ENCODE measurements at regions not wholly inside any gene's neighbourhood (a gene's known extent, or its start where the extent isn't known, plus 50 kb on each side); places are given as distances from the start of the nearest gene placed in this dataset.
"Not testable (repeated sequence)": the region's sequence is repeated elsewhere in the genome, so short reads cannot be mapped to it uniquely, and the experiment has no call there.

DNA sequence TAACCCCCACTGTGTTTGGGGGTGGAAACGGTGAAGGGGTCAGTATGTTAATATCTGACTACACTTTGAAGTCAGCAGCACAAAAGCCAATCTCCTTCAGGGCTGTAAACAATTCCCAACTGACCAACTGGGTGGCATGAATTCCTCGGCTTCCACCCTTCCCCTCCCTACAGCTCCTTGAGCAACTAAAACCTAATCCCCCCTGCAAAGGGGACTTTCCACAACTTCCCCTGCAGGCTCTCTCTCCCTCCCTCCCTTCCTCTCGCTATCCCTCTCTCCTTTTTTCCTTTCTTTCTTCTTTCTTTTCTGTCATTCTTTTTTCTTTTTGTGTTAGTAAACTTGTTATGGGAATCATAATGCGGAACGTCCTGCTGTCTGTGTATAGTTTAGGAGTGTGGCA is 65.1 kb upstream of the PTCH1 start:
- no peak for DNase-seq (ENCODE audit: low spot score)

DNA sequence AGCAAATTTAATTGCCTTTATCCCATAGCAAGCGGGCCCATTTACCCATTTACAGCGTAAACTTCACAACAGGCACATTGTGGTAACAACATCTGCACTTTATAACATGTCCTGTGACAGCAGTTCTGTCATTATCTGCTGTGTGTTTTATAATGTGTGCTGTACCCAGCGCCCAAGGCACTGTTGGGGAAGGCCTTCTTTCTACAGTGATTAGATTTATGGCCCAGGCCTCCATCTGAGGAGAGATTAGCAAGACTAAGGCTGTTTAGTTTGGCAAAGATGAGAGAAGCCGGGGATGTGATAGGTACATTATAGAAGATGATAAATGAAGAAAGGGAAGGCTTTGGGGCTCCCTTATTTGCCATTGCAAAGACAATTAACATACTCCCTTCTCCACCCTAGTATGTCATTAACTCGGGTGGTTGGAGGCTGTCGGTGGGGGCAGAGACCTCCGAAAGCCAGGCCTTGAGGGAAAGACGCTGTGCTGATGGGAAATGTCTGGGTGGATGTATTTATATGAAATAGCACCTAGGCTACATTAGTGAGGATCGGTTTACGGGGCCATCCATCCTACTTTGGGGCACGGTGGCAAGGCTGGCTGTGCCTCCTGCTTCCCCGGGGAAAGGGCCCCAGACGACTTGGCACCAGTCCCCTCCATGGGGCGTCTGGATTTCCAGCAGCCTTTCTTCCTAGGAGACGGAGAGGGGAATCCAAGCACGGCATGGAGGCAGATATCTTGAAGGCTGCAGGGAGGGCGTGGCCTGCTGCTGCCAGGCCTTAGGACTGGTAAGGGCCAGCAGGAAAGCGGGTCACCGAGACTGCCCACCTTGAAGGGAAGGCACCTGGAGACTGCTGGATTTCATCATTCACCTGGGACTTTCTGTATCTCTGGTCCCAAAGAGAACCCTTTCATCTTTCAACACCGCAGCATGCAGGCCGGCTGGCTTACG is 64.3 kb upstream of the PTCH1 start:
- no peak for DNase-seq (ENCODE audit: low spot score)

DNA sequence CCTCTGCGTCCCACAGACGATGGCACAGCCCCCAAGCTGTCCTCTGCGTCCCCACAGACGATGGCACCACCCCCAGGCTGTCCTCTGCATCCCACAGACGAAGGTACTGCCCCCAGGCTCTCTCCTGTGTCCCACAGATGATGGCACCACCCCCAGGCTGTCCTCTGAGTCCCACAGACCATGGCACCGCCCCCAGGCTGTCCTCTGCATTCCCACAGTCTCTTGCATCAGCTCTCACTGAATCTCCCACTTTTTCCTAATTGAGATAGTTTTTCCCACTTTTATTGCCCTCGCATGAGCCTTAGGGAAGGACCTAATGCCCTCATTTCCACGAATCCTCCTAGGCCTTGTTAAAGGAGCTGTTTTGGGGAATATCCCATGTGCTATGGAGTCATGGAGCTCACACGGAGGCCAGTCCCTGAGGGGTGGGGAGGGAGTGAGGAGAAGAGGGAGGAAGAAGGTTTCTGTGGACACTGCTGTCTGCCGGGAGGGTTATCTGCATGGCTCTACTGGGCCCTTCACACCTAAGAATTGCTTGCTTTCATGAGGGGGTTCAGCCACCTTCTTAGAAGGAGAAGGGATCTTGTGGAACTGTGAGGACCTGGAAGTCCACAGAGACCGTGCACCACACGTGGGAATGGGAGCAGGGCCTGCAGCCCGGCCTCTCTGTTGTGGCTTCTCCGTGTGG is 58.2 kb upstream of the PTCH1 start:
- no peak for DNase-seq (ENCODE audit: low spot score)

DNA sequence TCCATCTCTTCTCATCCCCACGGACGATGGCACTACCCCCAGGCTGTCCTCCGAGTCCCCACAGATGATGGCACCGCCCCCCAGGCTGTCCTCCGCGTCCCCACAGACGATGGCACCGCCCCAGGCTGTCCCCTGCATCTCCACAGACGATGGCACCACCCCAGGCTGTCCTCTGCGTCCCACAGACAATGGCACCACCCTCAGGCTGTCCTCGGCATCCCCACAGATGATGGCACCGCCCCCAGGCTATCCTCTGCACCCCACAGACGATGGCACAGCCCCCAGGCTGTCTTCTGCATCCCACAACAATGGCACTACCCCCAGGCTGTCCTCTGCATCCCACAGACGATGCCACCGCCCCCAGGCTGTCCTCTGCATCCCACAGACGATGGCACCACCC is 57.4 kb upstream of the PTCH1 start:
- no peak for DNase-seq (ENCODE audit: low spot score)

DNA sequence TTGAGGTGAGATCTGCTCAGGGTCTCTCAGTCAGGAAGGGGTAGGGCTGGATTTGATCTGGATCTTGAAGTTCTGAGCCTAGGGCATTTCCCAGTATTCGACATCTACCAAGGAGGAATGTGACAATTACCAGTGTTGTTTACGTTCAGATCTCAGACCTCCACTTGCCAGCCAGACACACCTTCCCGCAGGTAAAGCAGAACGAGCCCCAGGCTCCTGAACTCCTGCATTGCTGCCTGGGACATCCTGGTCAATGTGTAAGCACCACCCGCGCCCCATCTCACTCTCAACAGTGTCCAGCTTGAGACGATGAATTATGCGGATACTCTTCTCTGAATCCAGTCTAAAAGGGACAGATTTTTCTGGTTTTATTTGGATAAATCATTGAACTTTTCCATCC is 56.7 kb upstream of the PTCH1 start:
- DNase-seq (ENCODE audit: low spot score), result no peak

DNA sequence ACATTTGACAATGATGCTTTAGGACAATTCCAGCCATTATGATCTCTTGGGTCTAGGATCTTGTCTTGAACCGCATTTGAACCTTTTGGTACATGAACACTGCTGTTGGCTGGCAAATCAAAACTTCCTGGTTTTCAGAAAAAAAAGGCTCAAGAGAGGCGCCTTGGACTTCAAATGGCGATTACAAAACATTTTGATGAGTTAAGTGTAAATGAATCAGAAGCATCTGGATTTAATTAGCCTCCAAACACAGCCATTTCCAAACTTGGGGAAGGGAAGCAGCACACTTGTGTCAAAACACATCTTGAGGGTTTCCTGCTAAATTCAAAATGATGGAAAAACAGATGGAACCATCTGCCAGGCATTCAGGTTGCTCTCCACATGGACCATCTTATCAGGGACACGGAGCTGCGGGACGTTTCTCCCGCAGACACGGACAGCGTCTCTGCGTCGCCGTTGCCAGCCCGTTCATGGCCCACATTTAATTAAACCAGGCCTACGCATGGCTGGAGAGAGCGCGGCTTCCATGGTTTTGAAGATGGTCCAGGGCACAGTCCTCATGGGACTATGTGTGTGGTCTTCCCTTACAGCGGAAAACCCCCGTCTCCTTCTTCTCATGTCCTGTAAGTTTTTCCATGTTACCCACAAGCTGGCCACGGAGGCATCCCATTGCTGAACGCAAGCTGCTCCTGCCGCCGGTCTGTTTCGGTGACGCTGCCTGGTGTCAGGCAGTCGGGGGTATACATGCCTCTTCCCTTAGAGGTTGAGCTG is 55.8 kb upstream of the PTCH1 start:
- no peak for DNase-seq (ENCODE audit: low spot score)

DNA sequence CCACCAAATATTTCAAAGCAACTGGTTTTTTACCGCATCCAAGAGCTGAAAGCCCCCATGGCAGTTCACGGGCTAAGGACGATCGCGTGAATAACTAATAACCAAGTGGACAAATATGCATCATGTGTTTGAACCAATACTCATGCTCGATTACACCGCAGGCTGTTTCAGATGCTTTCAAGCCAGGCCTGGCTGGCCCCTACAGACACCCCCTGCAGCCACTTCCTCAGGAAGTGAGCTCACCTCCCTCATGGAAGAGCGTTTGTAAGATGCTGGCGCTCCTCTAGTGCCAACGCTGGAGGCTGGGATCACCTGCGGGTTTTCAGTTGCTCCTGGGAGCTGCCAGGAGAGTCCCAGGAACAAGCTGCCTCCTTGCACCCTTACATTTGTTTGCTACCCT is 53.9 kb upstream of the PTCH1 start:
- no peak for DNase-seq (ENCODE audit: low spot score)

DNA sequence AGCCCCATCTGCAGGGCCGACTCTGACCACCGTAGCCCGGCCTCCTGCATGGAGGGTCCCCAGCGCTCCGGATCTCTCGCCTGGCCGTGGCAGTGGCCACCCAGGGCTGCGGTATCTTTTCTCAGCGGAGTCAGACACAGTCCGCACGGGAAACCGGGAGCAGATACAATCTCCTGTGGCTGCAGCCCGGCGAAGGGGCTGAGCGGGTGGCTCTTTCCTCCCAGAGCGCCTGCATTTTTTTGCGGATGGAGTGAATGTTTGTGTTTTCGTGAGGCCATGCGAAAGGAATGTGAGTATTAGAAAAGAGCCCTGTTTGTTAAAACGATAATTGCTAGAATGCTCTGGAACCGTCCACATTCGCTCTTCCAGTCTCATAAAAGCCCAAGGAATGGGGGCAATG is 53.4 kb upstream of the PTCH1 start:
- no peak for DNase-seq (ENCODE audit: low spot score)

DNA sequence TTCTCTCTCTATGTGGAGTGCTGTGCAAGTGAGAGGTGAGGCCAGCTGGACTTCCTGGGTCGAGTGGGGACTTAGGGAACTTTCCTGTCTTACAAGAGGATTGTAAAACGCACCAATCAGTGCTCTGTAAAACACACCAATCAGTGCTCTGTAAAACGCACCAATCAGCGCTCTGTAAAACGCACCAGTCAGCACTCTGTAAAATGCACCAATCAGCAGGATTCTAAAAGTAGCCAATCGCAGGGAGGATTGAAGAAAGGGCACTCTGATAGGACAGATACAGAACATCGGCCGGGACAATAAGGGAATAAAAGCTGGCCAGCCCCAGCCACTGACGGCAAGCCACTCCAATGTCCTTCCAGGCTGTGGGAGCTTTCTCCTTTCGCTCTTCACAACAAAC is 52.0 kb upstream of the PTCH1 start:
- not testable (repeated sequence) for DNase-seq (ENCODE audit: low spot score)
